Karpas-422 (cell line): ENCODE measurements at regions not wholly inside any gene's neighbourhood (a gene's known extent, or its start where the extent isn't known, plus 50 kb on each side); places are given as distances from the start of the nearest gene placed in this dataset.
A peak's percentile ranks its signal among the peaks of the same experiment; 100 is the strongest.

Source experiments
- DNase-seq: peaks from one replicate; pipeline ENCODE4 v3.0.0-alpha.2; 2015
- H2AFZ ChIP-seq: fragments of 200-600 bp; sonication (generic); 2 replicates; pipeline ENCODE4 v1.6.1; 2014; ENCODE audit warnings: antibody characterized with exemption, low read length, mixed read lengths
- H3K27ac ChIP-seq: fragments of 200-600 bp; sonication (generic); 2 replicates; pipeline ENCODE4 v1.5.1; 2014; ENCODE audit warnings: mild to moderate bottlenecking, low read length, moderate library complexity
- H3K27me3 ChIP-seq: fragments of 200-600 bp; sonication (generic); 2 replicates; pipeline ENCODE4 v1.6.1; 2014; ENCODE audit warnings: low read length, mixed read lengths
- H3K36me3 ChIP-seq: fragments of 200-600 bp; sonication (generic); 2 replicates; pipeline ENCODE4 v1.6.1; 2014; ENCODE audit warnings: low read length, mixed read lengths; ENCODE audit not compliant: insufficient read depth
- H3K4me1 ChIP-seq: fragments of 200-600 bp; sonication (generic); 2 replicates; pipeline ENCODE4 v1.6.1; 2014; ENCODE audit warnings: mild to moderate bottlenecking, low read length, mixed read lengths
- H3K4me2 ChIP-seq: fragments of 200-600 bp; sonication (generic); 2 replicates; pipeline ENCODE4 v1.6.1; 2014; ENCODE audit warnings: low read length, low read depth, mild to moderate bottlenecking; ENCODE audit not compliant: poor library complexity, severe bottlenecking
- H3K4me3 ChIP-seq: fragments of 200-600 bp; sonication (generic); 2 replicates; pipeline ENCODE4 v1.5.1; 2014; ENCODE audit warnings: mild to moderate bottlenecking, antibody characterized with exemption, low read length, mixed read lengths
- H3K79me2 ChIP-seq: fragments of 200-600 bp; sonication (generic); 2 replicates; pipeline ENCODE4 v1.6.1; 2014; ENCODE audit warnings: mild to moderate bottlenecking, low read length, mixed read lengths
- H3K9ac ChIP-seq: fragments of 200-600 bp; sonication (generic); 2 replicates; pipeline ENCODE4 v1.6.0; 2014; ENCODE audit warnings: low read length
- H3K9me2 ChIP-seq: fragments of 200-600 bp; sonication (generic), shearing (Covaris generic); replicated peaks from 2 replicates; pipeline ENCODE4 v1.6.0; 2014; ENCODE audit warnings: mild to moderate bottlenecking, low read length, moderate library complexity; ENCODE audit not compliant: insufficient read depth
- H3K9me3 ChIP-seq: fragments of 300-700, 200-600 bp; sonication (generic); 2 replicates; pipeline ENCODE4 v1.6.1; 2014; ENCODE audit warnings: low read length, mixed read lengths
- H4K20me1 ChIP-seq: fragments of 200-600 bp; sonication (generic); 2 replicates; pipeline ENCODE4 v1.6.1; 2014; ENCODE audit warnings: mild to moderate bottlenecking, antibody characterized with exemption, low read length, low read depth; ENCODE audit not compliant: insufficient read depth

DNA sequence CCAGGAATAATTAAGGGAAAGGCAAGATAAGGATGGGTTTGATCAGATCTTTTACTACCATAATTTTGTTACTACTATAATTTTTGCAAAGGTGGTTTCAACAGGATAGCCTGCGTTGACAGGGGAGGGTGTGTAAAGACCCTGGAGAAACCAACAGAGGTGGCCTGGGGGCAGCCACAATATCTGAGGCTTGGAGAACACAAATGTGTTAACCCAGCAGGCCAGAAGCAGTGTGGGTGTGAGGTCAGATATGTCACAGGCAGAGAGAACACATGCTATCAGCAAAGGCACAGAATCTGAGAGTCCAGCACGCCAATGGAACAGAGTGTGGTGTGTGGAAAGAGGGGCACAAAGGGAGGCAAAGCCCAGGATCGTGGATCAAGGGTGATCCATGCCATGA lies 399.4 kb upstream of the TRIB2 start:
- Histone ChIP-seq H3K9me2 (no peaks in the 10 kb centered on the region), H3K27me3 (no peaks in the 10 kb centered on the region), H3K4me2 (no peak overlapping the region), H3K4me1 (peaks cover 17% of the 10 kb centered on the region), H4K20me1 (no peaks in the 10 kb centered on the region), H3K79me2 (no peaks in the 10 kb centered on the region), H3K4me3 (no peak overlapping the region), H2AFZ (no peak overlapping the region), H3K36me3 (no peaks in the 10 kb centered on the region), H3K9me3 (no peaks in the 10 kb centered on the region), H3K9ac (no peak overlapping the region), H3K27ac (no peak overlapping the region)
- no peak for DNase-seq

DNA sequence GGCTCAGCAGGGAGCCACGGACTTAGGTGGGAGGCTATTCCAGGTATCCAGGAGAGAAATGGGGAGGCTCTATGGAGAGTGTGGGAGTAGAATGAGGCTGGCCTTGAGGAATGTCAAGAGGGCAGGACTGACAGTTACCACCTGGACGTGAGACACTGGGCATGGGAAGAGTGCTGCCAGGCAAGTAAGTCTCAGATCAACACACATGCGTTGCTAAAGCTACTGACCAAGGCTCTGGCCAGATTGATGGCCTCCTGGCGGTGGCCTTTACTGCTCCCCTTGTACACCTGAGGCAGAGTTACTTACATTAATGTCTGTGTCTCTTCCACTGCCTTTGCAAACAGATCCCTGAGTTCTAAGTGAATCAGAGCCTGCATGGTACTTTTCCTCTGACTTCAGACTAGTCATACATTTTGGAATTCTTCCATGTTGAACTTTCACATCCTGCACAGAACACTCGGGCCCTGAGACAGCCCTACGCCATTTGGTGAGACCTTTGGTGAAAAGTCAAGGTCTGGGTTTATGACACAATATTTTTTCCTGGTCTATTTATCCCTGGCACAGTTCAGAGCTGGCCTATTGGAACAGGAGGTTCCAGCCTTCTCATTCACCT lies 398.8 kb upstream of the TRIB2 start:
- no peaks in the 10 kb centered on the region for H3K27me3 ChIP-seq
- H3K4me2 ChIP-seq: no peak overlapping the region
- H3K4me3 ChIP-seq: no peak overlapping the region
- no peaks in the 10 kb centered on the region for H3K79me2 ChIP-seq
- peaks cover 17% of the 10 kb centered on the region for H3K4me1 ChIP-seq
- H3K9me3 ChIP-seq: no peaks in the 10 kb centered on the region
- H2AFZ ChIP-seq: no peak overlapping the region
- H3K9ac ChIP-seq: no peak overlapping the region
- no peak overlapping the region for H3K27ac ChIP-seq
- H3K36me3 ChIP-seq: no peaks in the 10 kb centered on the region
- DNase-seq: no peak
- no peaks in the 10 kb centered on the region for H3K9me2 ChIP-seq
- no peaks in the 10 kb centered on the region for H4K20me1 ChIP-seq

GRCh38 chr2:12318427-12319057 lies 398.2 kb upstream of the TRIB2 start:
- no peak overlapping the region for H2AFZ ChIP-seq
- no peak for DNase-seq
- no peaks in the 10 kb centered on the region for H3K9me3 ChIP-seq
- no peaks in the 10 kb centered on the region for H3K27me3 ChIP-seq
- H3K4me2 ChIP-seq: no peak overlapping the region
- no peak overlapping the region for H3K9ac ChIP-seq
- H3K27ac ChIP-seq: no peak overlapping the region
- H3K9me2 ChIP-seq: no peaks in the 10 kb centered on the region
- no peak overlapping the region for H3K4me3 ChIP-seq
- H3K79me2 ChIP-seq: no peaks in the 10 kb centered on the region
- no peaks in the 10 kb centered on the region for H4K20me1 ChIP-seq
- no peaks in the 10 kb centered on the region for H3K36me3 ChIP-seq
- H3K4me1 ChIP-seq: peaks cover 17% of the 10 kb centered on the region

DNA sequence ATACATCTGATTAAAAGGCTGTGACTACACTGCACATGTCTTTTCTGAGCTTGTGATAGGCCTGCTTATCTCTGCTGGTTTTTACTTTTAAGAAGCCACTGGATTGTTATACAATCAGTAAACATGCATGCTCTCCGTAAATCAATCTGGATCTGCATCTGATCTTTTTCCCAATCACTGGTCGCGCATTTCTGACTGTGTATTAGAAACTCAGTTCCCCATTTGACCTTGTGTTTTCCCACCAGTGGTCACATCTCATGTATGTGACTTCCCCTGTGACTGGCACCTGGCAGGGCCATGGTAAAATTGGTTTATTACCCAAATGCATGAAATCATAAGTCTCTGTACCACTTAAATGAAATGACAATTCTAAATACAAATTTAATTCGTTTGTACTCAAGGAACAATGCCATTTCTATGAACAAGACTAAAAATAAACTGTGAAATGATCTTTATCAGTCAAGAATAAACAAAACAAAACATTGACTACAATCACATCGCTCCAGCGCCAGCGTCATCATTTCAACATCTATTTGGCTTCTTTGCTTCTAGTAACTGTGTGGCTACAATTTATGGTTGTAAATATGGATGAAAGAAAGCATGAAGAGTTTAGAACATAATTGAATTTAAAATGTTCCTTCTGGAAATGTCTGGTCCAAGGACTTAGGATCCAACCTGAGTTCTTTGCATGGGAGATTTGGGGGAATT lies 396.6 kb upstream of the TRIB2 start:
- Histone ChIP-seq H3K9ac (no peak overlapping the region), H3K27ac (no peak overlapping the region), H4K20me1 (no peaks in the 10 kb centered on the region), H3K9me2 (no peaks in the 10 kb centered on the region), H3K27me3 (no peaks in the 10 kb centered on the region), H3K4me3 (no peak overlapping the region), H3K4me2 (no peak overlapping the region), H3K79me2 (no peaks in the 10 kb centered on the region), H3K36me3 (no peaks in the 10 kb centered on the region), H3K4me1 (peaks cover 20% of the 10 kb centered on the region), H2AFZ (no peak overlapping the region), H3K9me3 (no peaks in the 10 kb centered on the region)
- DNase-seq: no peak

DNA sequence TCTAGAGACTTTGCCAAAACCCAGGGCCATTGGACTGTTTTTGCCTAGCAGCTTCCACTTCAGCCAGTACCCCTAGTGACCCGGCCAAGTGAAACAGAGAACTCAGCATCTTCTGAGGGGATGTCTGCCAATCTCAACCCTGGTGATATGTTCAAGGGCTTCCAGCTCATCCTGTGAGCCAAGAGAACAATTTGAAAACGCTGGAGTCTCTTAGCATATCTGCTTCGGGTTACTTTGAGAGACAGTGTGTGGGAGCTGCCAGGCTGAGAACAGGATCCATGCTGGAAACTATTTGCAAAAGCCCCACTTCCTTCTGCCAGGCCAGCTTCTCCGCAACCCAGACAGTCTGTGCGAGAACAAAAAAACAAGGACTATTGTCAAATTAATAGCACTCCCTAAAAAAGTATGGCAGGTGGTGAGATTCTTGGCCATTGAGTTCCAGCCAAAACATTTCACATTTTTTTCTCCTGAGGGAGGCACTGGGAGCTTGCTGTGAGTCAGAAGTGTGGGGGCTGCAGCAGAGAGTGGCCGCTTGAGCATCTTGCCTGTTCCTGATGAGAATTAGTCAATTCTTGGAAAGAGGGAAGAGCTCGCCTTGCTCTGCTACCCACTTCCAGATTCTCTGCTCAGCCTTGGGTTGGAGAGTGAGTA lies 395.6 kb upstream of the TRIB2 start:
- H3K4me3 ChIP-seq: no peak overlapping the region
- no peaks in the 10 kb centered on the region for H3K9me2 ChIP-seq
- no peak overlapping the region for H3K27ac ChIP-seq
- DNase-seq: no peak
- H3K79me2 ChIP-seq: no peaks in the 10 kb centered on the region
- H2AFZ ChIP-seq: no peak overlapping the region
- no peaks in the 10 kb centered on the region for H3K27me3 ChIP-seq
- no peaks in the 10 kb centered on the region for H3K36me3 ChIP-seq
- no peaks in the 10 kb centered on the region for H4K20me1 ChIP-seq
- no peaks in the 10 kb centered on the region for H3K9me3 ChIP-seq
- no peak overlapping the region for H3K9ac ChIP-seq
- peaks cover 18% of the 10 kb centered on the region for H3K4me1 ChIP-seq
- H3K4me2 ChIP-seq: no peak overlapping the region

DNA sequence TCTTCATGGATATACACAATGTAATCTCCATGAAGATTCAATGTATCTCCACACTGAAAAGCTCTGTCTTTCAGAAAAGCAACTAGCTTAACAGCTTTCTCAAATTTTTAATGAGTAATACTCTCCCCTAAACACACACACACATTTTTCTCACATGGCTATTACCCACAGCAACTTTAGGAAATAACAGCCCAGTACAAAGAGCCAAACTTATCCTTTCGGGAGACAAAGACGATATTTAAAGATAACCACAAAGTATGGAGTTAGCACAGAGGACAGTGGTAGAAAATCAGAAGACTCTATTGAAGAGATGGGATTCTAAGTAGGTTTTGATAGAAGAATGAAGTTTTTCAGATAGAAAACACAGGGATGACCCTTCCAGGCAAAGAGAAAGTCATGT lies 394.9 kb upstream of the TRIB2 start:
- Histone ChIP-seq H3K9ac (no peak overlapping the region), H3K27ac (no peak overlapping the region), H3K27me3 (no peaks in the 10 kb centered on the region), H3K4me3 (no peak overlapping the region), H3K36me3 (no peaks in the 10 kb centered on the region), H3K79me2 (no peaks in the 10 kb centered on the region), H4K20me1 (no peaks in the 10 kb centered on the region), H3K9me2 (no peaks in the 10 kb centered on the region), H3K4me1 (peaks cover 20% of the 10 kb centered on the region), H3K4me2 (no peak overlapping the region), H3K9me3 (no peaks in the 10 kb centered on the region), H2AFZ (no peak overlapping the region)
- no peak for DNase-seq

DNA sequence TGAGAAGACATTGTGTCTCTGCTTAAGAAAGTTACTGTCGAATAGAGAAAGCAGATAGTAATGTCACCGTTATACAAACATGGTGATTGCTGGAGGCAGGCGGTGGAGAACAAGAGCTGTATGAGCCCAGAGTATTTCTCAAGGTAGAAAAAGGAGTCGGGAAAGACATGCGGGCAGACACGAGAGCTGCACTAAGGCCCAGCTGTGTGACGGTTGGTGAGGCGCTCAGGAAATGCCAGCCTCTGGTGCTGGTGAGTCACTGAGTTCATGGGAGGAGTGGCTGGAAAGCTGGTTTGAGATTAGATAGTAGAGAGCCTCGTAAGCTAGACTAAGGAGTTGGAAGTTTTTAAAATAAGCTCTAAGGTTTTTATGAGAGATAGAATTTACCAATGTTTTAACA lies 390.9 kb upstream of the TRIB2 start:
- no peak overlapping the region for H3K9ac ChIP-seq
- no peaks in the 10 kb centered on the region for H3K79me2 ChIP-seq
- peaks cover 19% of the 10 kb centered on the region for H3K4me1 ChIP-seq
- no peaks in the 10 kb centered on the region for H4K20me1 ChIP-seq
- no peak overlapping the region for H3K27ac ChIP-seq
- no peak for DNase-seq
- no peaks in the 10 kb centered on the region for H3K9me3 ChIP-seq
- H3K36me3 ChIP-seq: no peaks in the 10 kb centered on the region
- no peak overlapping the region for H2AFZ ChIP-seq
- H3K27me3 ChIP-seq: no peaks in the 10 kb centered on the region
- H3K9me2 ChIP-seq: no peaks in the 10 kb centered on the region
- no peak overlapping the region for H3K4me3 ChIP-seq
- H3K4me2 ChIP-seq: no peak overlapping the region

- Histone ChIP-seq H3K4me3 (no peak overlapping the region), H4K20me1 (no peaks in the 10 kb centered on the region), H3K27me3 (no peaks in the 10 kb centered on the region), H3K4me1 (peaks cover 19% of the 10 kb centered on the region), H3K4me2 (no peak overlapping the region), H3K9me3 (no peaks in the 10 kb centered on the region), H3K79me2 (no peaks in the 10 kb centered on the region), H3K9me2 (no peaks in the 10 kb centered on the region), H2AFZ (0 out of 2 replicates have a peak overlapping the region, but pooled peaks have one; percentile 30), H3K36me3 (no peaks in the 10 kb centered on the region), H3K9ac (no peak overlapping the region), H3K27ac (no peak overlapping the region)
- DNase-seq: peak; percentile 72
Observed at GRCh38 chr2:12326449-12327190, 390.1 kb upstream of the TRIB2 start.
